Left hindlimb (tissue), 1 donor: ENCODE measurements at regions not wholly inside any gene's neighbourhood (a gene's known extent, or its start where the extent isn't known, plus 50 kb on each side); places are given as distances from the start of the nearest gene placed in this dataset.

Source experiments
- DNase-seq: peaks from one replicate; pipeline ENCODE4 v3.0.0-alpha.2; 2018

DNA sequence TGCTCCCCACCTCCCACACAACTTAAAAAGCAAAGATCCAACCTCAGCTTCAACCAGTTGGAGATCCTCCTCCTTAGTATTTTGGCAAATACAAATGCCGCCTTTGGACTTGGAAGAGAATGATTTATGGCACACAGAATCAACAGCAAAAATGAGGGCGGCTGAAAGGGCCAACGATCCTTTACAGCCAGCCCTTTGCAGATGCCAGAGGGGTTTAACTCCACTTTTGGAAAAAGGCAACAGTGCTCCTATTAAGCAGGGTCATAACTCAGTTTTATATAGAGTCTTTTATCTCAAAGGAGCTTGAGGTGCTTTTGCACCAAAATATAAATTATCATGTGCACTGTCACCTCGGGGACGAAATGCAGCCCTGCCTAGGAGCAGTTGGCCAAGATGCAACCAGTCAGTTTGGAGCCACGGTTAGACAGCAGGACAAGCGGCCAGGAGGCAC is 56.7 kb upstream of the JCAD start:
- peak; percentile 64 for DNase-seq

- DNase-seq: no peak
Observed at GRCh38 chr10:30115626-30115940, 56.2 kb upstream of the JCAD start.

GRCh38 chr10:30114881-30115625 is 55.7 kb upstream of the JCAD start:
- peak; percentile 55 for DNase-seq

DNA sequence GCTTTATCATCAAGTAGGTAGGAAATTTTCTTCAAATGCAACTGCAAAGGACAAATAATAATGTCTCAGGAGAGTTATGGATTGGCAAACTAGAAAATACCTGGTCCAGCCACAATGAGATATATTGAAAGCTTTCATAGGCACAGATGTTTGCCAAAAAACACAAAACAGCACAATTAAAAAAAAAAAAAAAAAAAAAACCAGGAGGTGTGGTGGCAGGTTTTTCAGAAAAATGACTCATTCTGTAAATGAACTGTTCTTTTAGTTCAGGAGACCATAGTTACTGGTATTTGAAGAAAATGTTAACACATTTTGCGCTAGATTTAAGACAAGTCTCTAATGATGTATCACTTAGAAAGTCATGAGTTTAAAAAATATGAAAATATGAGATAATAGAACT is 55.0 kb upstream of the JCAD start:
- DNase-seq: no peak

DNA sequence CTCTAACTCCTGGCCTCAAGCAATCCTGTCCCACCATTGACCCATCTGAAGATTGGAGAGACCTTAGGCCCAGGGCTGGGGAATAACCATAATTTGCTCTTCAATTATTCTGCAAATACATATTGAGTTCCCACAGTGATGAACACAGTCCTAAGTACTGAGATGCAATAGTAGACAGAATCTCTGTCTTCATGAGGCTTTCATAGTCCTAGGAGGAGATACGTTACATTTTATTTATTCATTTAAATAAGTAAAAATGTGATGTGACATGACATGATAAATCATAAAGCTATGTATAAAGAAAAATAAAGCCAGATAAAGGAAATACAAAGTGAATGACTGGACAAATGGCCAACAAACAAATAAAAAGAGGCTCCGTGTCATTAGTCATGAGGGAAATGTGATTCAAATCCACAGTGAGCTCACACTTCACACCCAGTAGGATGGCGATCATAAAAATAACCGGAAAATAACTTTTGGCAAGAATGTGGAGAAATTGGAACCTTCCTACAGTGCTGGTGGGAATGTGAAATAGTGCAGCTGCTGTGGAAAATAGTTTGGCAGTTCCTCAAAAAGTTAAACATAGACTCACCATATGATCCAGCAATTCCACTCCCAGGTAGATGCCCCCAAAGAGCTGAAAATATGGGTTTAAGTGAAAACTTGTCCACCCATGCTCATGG is 52.1 kb upstream of the JCAD start:
- DNase-seq: no peak
